WTC11 (cell line): ENCODE measurements at regions not wholly inside any gene's neighbourhood (a gene's known extent, or its start where the extent isn't known, plus 50 kb on each side); places are given as distances from the start of the nearest gene placed in this dataset.

Experiments used
- ATAC-seq: fragments of 200-7000 bp; cut with Tn5 transposase; 2 replicates; pipeline ENCODE4 v1.10.0; 2021; ENCODE audit warnings: mild to moderate bottlenecking, moderate library complexity
- CTCF ChIA-PET: fragments of 300-600 bp; sonication (Branson Sonifier 250); formaldehyde crosslinking; loops from one replicate; lab custom pipeline; 2021; ENCODE audit warnings: antibody characterized with exemption; lab: Charles Lee
- POLR2A ChIA-PET: fragments of 350-600 bp; sonication (Branson Sonifier 250); formaldehyde crosslinking; loops from one replicate; lab custom pipeline; 2021; ENCODE audit warnings: antibody characterized with exemption; lab: Charles Lee
- DNase-seq: peaks from one replicate; pipeline ENCODE4 v3.0.0; 2021; ENCODE audit warnings: low spot score
- H3K27ac Mint-ChIP-seq: 2 replicates; pipeline ENCODE4 v1.8.0; 2021; ENCODE audit warnings: mixed read lengths
- H3K27me3 Mint-ChIP-seq: 2 replicates; pipeline ENCODE4 v1.8.0; 2021; ENCODE audit warnings: low read depth, mild to moderate bottlenecking, moderate library complexity, mixed read lengths
- H3K36me3 Mint-ChIP-seq: 2 replicates; pipeline ENCODE4 v1.8.0; 2021; ENCODE audit warnings: mixed read lengths
- H3K4me1 Mint-ChIP-seq: 2 replicates; pipeline ENCODE4 v1.8.0; 2022; ENCODE audit warnings: mixed read lengths
- H3K4me3 Mint-ChIP-seq: 2 replicates; pipeline ENCODE4 v1.8.0; 2021; ENCODE audit warnings: mild to moderate bottlenecking, moderate library complexity, mixed read lengths
- H3K9me3 Mint-ChIP-seq: 2 replicates; pipeline ENCODE4 v1.8.0; 2021; ENCODE audit warnings: mixed read lengths
- ATF1 ChIP-seq: sonication (generic); formaldehyde crosslinking; IDR thresholded peaks from 2 replicates; pipeline ENCODE4 v1.8.1; 2023; ENCODE audit warnings: mild to moderate bottlenecking, moderate library complexity, missing genetic modification reagents
- CREB1 ChIP-seq: sonication (generic); formaldehyde crosslinking; IDR thresholded peaks from 2 replicates; pipeline ENCODE4 v1.8.0; 2023; ENCODE audit warnings: mild to moderate bottlenecking, missing genetic modification reagents
- CREM ChIP-seq: sonication (generic); formaldehyde crosslinking; IDR thresholded peaks from 2 replicates; pipeline ENCODE4 v1.8.1; 2022; ENCODE audit warnings: mild to moderate bottlenecking, missing genetic modification reagents, moderate library complexity
- FOXP1 ChIP-seq: sonication (generic); formaldehyde crosslinking; IDR thresholded peaks from 2 replicates; pipeline ENCODE4 v1.8.0; 2022; ENCODE audit warnings: missing genetic modification reagents, mild to moderate bottlenecking, moderate library complexity, borderline replicate concordance
- HMGA2 ChIP-seq: fragments of 250-450 bp; sonication (Bioruptor Pico); IDR thresholded peaks from 2 replicates; pipeline ENCODE4 v1.4.0; 2021; ENCODE audit warnings: mild to moderate bottlenecking, moderate library complexity
- KAT7 ChIP-seq: sonication (generic); formaldehyde crosslinking; IDR thresholded peaks from 2 replicates; pipeline ENCODE4 v1.8.1; 2023; ENCODE audit warnings: missing genetic modification reagents, mild to moderate bottlenecking, borderline replicate concordance
- NR3C1 ChIP-seq: sonication (generic); formaldehyde crosslinking; conservative IDR thresholded peaks from 2 replicates; pipeline ENCODE4 v1.8.1; 2023; ENCODE audit warnings: low read depth, mild to moderate bottlenecking, missing genetic modification reagents
- PRRX2 ChIP-seq: fragments of 250-450 bp; sonication (Bioruptor Pico); IDR thresholded peaks from 2 replicates; pipeline ENCODE4 v1.8.0; 2021; ENCODE audit warnings: mild to moderate bottlenecking
- SMAD4 ChIP-seq: sonication (generic); formaldehyde crosslinking; IDR thresholded peaks from 2 replicates; pipeline ENCODE4 v1.8.0; 2022; ENCODE audit warnings: mild to moderate bottlenecking, missing genetic modification reagents
- TCF7 ChIP-seq: sonication (generic); formaldehyde crosslinking; IDR thresholded peaks from 2 replicates; pipeline ENCODE4 v1.8.0; 2022; ENCODE audit warnings: mild to moderate bottlenecking, low read depth, missing genetic modification reagents, moderate library complexity
- TP53 ChIP-seq: sonication (generic); formaldehyde crosslinking; IDR thresholded peaks from 2 replicates; pipeline ENCODE4 v1.8.1; 2023; ENCODE audit warnings: mild to moderate bottlenecking, missing genetic modification reagents
- ZBTB21 ChIP-seq: sonication (generic); formaldehyde crosslinking; IDR thresholded peaks from 2 replicates; pipeline ENCODE4 v1.8.1; 2023; ENCODE audit warnings: mild to moderate bottlenecking, missing genetic modification reagents, borderline replicate concordance
- ZNF232 ChIP-seq: sonication (generic); formaldehyde crosslinking; IDR thresholded peaks from 2 replicates; pipeline ENCODE4 v1.8.0; 2022; ENCODE audit warnings: mild to moderate bottlenecking, missing genetic modification reagents
- ZNF423 ChIP-seq: fragments of 250-450 bp; sonication (Bioruptor Pico); IDR thresholded peaks from 2 replicates; pipeline ENCODE4 v2.1.2; 2022; ENCODE audit warnings: mild to moderate bottlenecking, moderate library complexity
- TF ChIP-seq, protein P1 (sequence below): sonication (generic); formaldehyde crosslinking; IDR thresholded peaks from 2 replicates; pipeline ENCODE4 v1.8.0; 2023; ENCODE audit warnings: missing genetic modification reagents
- TF ChIP-seq, protein P2 (sequence below): fragments of 250-450 bp; sonication (Bioruptor Pico); conservative IDR thresholded peaks from 2 replicates; pipeline ENCODE4 v1.9.0; 2021; ENCODE audit warnings: mild to moderate bottlenecking
- TF ChIP-seq, protein P3 (sequence below): fragments of 250-450 bp; sonication (Bioruptor Pico); IDR thresholded peaks from 2 replicates; pipeline ENCODE4 v1.8.0; 2021; ENCODE audit warnings: mild to moderate bottlenecking
- TF ChIP-seq, protein P4 (sequence below): sonication (generic); formaldehyde crosslinking; IDR thresholded peaks from 2 replicates; pipeline ENCODE4 v1.8.0; 2023; ENCODE audit warnings: mild to moderate bottlenecking, missing genetic modification reagents
- TF ChIP-seq, protein P5 (sequence below): sonication (generic); formaldehyde crosslinking; IDR thresholded peaks from 2 replicates; pipeline ENCODE4 v1.8.0; 2022; ENCODE audit warnings: mild to moderate bottlenecking, missing genetic modification reagents
- TF ChIP-seq, protein P6 (sequence below): fragments of 200-600 bp; IDR thresholded peaks from 2 replicates; pipeline ENCODE4 v1.8.0; 2022; ENCODE audit warnings: antibody characterized with exemption
- TF ChIP-seq, protein P7 (sequence below): fragments of 250-450 bp; sonication (Bioruptor Pico); IDR thresholded peaks from 2 replicates; pipeline ENCODE4 v2.1.2; 2022; ENCODE audit warnings: mild to moderate bottlenecking, moderate library complexity

DNA sequence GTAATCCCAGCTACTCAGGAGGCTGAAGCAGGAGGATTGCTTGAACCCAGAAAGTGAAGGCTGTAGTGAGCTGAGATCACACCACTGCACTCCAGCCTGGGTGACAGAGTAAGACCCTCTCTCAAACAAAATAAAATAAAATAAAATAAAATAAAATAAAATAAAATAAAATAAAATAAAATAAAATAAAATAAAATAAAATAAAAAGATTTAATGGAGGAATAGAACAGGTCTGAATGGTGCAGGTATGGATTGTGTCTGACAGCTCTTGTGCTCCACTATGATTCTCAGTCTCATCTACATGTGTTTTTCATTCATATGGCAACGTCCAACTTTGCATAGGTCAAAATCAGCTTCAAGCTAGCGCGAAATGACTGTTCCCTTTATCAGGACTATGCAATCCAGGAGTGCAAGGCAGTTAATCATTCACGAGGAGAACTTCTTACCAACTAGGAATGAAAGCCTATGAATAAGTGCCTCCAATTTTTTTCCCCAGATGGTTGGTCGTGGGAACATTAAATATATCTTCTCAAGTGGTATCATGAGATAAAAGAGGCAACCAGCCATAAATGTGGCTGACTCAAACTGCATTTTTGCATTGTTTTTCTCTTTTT, 1392.3 kb upstream of the CDH9 start:
- no peak for DNase-seq
- no peak for ATAC-seq
- TF ChIP-seq HMGA2 (CRISPR knock-in tag), result peak; percentile 92
- TF ChIP-seq, protein P1, sequence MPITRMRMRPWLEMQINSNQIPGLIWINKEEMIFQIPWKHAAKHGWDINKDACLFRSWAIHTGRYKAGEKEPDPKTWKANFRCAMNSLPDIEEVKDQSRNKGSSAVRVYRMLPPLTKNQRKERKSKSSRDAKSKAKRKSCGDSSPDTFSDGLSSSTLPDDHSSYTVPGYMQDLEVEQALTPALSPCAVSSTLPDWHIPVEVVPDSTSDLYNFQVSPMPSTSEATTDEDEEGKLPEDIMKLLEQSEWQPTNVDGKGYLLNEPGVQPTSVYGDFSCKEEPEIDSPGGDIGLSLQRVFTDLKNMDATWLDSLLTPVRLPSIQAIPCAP (CRISPR knock-in tag), result no peak
- ChIA-PET CTCF (no interaction called here), POLR2A (no interaction called here)
- Mint-ChIP-seq H3K36me3 (peaks cover 25% of the 10 kb centered on the region), H3K27me3 (no peaks in the 10 kb centered on the region; the same call in 1 of the 2 replicates), H3K27ac (no peak overlapping the region), H3K4me3 (no peak overlapping the region), H3K9me3 (peaks cover 44% of the 10 kb centered on the region), H3K4me1 (no peaks in the 10 kb centered on the region)

DNA sequence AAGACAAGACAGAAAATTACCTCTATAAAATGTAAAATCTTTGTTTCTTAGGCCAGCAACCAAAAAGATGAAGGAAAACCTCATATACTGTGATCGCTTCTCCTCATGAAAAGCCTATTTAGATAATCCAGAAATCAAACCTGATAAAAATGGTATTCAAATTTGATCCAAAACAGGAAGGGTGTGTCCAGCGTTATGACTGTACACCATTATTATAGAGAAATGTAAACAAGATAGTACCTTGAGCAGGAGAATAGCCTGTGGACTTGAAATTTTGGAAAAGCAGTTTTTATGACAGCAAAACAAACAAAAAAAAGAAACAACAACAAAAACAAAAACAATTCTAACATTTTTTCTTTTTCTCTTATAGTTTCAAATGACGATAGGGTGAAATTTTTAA, 1382.8 kb upstream of the CDH9 start:
- DNase-seq (no peak), ATAC-seq (no peak)
- peaks cover 56% of the 10 kb centered on the region for H3K9me3 Mint-ChIP-seq
- TF ChIP-seq CREM (CRISPR knock-in tag) (no peak), CREB1 (CRISPR knock-in tag) (no peak), ZNF232 (no peak)
- TF ChIP-seq, protein P2, sequence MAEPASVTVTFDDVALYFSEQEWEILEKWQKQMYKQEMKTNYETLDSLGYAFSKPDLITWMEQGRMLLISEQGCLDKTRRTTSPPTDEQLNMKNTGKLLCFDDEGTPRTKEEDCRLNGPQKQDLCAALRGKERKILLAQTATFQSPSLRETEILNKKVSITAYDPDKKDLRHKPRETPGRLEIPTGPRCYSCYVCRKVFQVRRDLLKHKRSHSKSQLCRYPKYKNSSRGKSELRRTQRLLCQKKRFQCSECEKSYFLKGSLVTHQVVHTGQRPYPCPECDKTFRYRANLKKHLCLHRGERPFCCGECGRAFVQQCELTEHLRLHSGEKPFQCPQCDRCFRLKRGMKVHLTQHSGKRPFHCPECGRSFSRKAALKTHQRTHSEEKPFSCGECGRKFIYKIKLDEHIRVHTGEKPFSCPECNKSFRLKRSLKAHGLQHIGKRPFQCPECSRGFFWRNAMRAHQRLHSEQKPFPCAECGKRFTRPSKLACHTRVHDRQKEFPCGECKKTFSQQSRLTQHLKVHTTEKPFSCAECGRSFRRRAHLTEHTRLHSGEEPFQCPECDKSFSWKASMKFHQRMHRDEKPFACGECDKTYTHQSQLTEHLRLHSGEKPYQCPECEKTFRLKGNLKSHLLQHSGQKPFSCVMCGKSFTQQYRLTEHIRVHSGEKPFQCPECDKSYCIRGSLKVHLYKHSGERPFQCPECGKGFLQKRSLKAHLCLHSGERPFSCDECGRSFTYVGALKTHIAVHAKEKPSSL (CRISPR knock-in tag), result no peak
- TF ChIP-seq, protein P3, sequence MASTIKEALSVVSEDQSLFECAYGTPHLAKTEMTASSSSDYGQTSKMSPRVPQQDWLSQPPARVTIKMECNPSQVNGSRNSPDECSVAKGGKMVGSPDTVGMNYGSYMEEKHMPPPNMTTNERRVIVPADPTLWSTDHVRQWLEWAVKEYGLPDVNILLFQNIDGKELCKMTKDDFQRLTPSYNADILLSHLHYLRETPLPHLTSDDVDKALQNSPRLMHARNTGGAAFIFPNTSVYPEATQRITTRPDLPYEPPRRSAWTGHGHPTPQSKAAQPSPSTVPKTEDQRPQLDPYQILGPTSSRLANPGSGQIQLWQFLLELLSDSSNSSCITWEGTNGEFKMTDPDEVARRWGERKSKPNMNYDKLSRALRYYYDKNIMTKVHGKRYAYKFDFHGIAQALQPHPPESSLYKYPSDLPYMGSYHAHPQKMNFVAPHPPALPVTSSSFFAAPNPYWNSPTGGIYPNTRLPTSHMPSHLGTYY (CRISPR knock-in tag), result no peak
- H3K36me3 Mint-ChIP-seq, result peaks cover 21% of the 10 kb centered on the region
- H3K27me3 Mint-ChIP-seq, result no peaks in the 10 kb centered on the region
- ChIA-PET POLR2A (no interaction called here), CTCF (no interaction called here)
- H3K4me1 Mint-ChIP-seq, result no peaks in the 10 kb centered on the region
- H3K4me3 Mint-ChIP-seq, result no peak overlapping the region
- H3K27ac Mint-ChIP-seq, result no peak overlapping the region

DNA sequence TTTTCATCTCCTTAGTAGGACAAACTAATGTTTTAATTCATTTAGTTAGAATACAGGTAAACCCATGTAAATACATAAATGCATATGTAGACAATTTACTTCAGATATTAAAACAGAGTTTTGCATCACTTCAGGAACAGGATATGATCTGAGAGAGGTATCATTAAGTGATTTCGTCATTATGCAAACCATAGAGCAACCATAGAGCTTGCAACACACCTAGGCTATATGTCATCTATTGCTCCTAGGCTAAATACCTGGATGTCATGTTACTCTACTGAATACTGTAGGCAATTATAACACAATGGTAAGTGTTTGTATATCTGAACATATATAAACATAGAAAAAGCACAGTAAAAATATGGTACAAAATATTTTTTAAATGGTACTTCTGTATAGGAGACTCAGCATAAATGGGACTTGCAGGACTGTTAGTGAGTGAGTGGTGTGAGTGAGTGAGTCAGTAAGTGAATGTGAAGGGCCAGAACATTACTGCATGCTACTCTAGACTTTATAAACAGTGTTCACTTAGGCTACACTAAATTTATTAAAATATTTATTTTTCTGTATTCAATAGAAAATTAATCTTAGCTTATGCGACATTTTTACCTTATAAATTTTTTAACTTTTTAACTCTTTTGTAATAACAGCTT, 1377.5 kb upstream of the CDH9 start:
- Mint-ChIP-seq H3K9me3 (peaks cover 56% of the 10 kb centered on the region), H3K36me3 (peaks cover 33% of the 10 kb centered on the region), H3K4me3 (no peak overlapping the region), H3K27me3 (no peaks in the 10 kb centered on the region), H3K4me1 (no peaks in the 10 kb centered on the region), H3K27ac (no peak overlapping the region)
- DNase-seq (no peak), ATAC-seq (no peak)
- CTCF ChIA-PET, result interaction anchor here (0.7 kb wide), 1 partner anchor 71 kb away, joined by 3 read pairs; no protein-coding TSS in a partner anchor
- POLR2A ChIA-PET, result no interaction called here
- TF ChIP-seq TP53 (CRISPR knock-in tag) (no peak), NR3C1 (CRISPR knock-in tag) (no peak), ZBTB21 (CRISPR knock-in tag) (no peak), TCF7 (CRISPR knock-in tag) (no peak), KAT7 (no peak), ZNF423 (CRISPR knock-in tag) (no peak), FOXP1 (CRISPR knock-in tag) (no peak), PRRX2 (no peak), ATF1 (CRISPR knock-in tag) (no peak), SMAD4 (CRISPR knock-in tag) (no peak)
- TF ChIP-seq, protein P4, sequence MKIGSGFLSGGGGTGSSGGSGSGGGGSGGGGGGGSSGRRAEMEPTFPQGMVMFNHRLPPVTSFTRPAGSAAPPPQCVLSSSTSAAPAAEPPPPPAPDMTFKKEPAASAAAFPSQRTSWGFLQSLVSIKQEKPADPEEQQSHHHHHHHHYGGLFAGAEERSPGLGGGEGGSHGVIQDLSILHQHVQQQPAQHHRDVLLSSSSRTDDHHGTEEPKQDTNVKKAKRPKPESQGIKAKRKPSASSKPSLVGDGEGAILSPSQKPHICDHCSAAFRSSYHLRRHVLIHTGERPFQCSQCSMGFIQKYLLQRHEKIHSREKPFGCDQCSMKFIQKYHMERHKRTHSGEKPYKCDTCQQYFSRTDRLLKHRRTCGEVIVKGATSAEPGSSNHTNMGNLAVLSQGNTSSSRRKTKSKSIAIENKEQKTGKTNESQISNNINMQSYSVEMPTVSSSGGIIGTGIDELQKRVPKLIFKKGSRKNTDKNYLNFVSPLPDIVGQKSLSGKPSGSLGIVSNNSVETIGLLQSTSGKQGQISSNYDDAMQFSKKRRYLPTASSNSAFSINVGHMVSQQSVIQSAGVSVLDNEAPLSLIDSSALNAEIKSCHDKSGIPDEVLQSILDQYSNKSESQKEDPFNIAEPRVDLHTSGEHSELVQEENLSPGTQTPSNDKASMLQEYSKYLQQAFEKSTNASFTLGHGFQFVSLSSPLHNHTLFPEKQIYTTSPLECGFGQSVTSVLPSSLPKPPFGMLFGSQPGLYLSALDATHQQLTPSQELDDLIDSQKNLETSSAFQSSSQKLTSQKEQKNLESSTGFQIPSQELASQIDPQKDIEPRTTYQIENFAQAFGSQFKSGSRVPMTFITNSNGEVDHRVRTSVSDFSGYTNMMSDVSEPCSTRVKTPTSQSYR (CRISPR knock-in tag), result no peak
- TF ChIP-seq, protein P5, sequence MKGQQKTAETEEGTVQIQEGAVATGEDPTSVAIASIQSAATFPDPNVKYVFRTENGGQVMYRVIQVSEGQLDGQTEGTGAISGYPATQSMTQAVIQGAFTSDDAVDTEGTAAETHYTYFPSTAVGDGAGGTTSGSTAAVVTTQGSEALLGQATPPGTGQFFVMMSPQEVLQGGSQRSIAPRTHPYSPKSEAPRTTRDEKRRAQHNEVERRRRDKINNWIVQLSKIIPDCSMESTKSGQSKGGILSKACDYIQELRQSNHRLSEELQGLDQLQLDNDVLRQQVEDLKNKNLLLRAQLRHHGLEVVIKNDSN (CRISPR knock-in tag), result no peak
- TF ChIP-seq, protein P6, sequence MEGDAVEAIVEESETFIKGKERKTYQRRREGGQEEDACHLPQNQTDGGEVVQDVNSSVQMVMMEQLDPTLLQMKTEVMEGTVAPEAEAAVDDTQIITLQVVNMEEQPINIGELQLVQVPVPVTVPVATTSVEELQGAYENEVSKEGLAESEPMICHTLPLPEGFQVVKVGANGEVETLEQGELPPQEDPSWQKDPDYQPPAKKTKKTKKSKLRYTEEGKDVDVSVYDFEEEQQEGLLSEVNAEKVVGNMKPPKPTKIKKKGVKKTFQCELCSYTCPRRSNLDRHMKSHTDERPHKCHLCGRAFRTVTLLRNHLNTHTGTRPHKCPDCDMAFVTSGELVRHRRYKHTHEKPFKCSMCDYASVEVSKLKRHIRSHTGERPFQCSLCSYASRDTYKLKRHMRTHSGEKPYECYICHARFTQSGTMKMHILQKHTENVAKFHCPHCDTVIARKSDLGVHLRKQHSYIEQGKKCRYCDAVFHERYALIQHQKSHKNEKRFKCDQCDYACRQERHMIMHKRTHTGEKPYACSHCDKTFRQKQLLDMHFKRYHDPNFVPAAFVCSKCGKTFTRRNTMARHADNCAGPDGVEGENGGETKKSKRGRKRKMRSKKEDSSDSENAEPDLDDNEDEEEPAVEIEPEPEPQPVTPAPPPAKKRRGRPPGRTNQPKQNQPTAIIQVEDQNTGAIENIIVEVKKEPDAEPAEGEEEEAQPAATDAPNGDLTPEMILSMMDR, result no peak
- TF ChIP-seq, protein P7, sequence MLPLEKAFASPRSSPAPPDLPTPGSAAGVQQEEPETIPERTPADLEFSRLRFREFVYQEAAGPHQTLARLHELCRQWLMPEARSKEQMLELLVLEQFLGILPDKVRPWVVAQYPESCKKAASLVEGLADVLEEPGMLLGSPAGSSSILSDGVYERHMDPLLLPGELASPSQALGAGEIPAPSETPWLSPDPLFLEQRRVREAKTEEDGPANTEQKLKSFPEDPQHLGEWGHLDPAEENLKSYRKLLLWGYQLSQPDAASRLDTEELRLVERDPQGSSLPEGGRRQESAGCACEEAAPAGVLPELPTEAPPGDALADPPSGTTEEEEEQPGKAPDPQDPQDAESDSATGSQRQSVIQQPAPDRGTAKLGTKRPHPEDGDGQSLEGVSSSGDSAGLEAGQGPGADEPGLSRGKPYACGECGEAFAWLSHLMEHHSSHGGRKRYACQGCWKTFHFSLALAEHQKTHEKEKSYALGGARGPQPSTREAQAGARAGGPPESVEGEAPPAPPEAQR (CRISPR knock-in tag), result no peak
